ENCODE measurements at regions not wholly inside any gene's neighbourhood (a gene's known extent, or its start where the extent isn't known, plus 50 kb on each side); places are given as distances from the start of the nearest gene placed in this dataset.

GRCh38 chrX:33385546-33385945, 174.2 kb upstream of the DMD start:
- H3K9ac ChIP-seq (ENCODE audit: low read length) = no peak overlapping the region
- no peaks in the 10 kb centered on the region for H3F3A ChIP-seq (ENCODE audit: insufficient read depth, low read length)
- no peaks in the 10 kb centered on the region for H3K4me1 ChIP-seq (ENCODE audit: insufficient read depth, low read length, severe bottlenecking)
- H3K79me2 ChIP-seq (ENCODE audit: insufficient read depth, low read length) = no peaks in the 10 kb centered on the region
- no peaks in the 10 kb centered on the region for H4K20me1 ChIP-seq (ENCODE audit: insufficient read depth, low read length)
- no peaks in the 10 kb centered on the region for H3K9me2 ChIP-seq (ENCODE audit: low read depth, low read length)
- no peak overlapping the region for H3K4me2 ChIP-seq (ENCODE audit: low read length)
- no peak overlapping the region for H3K4me3 ChIP-seq (ENCODE audit: low read depth, low read length, poor library complexity, severe bottlenecking)
- no peak overlapping the region for H3K27ac ChIP-seq (ENCODE audit: low read depth, low read length, poor library complexity, severe bottlenecking)
- no peak overlapping the region for H2AFZ ChIP-seq (ENCODE audit: low read length)
- no peaks in the 10 kb centered on the region for H3K36me3 ChIP-seq (ENCODE audit: insufficient read depth, low read length)
- H3K27me3 ChIP-seq (ENCODE audit: insufficient read depth, low read length) = no peaks in the 10 kb centered on the region
- TF ChIP-seq EZH2 (IDR thresholded peaks at IDR 0.05; ENCODE audit: borderline replicate concordance, low read length) = no peak
- no peak for TF ChIP-seq CTCF (IDR thresholded peaks at IDR 0.05; ENCODE audit: low read length)
- no peaks in the 10 kb centered on the region for H3K9me3 ChIP-seq (ENCODE audit: low read length)

- Histone ChIP-seq H3K79me2 (ENCODE audit: insufficient read depth, low read length) (no peaks in the 10 kb centered on the region), H4K20me1 (ENCODE audit: insufficient read depth, low read length) (no peaks in the 10 kb centered on the region)
Measured at GRCh38 chrX:33379839-33380238, 168.5 kb upstream of the DMD start.

GRCh38 chrX:33357606-33358005, 146.3 kb upstream of the DMD start:
- Histone ChIP-seq H3K9me2 (ENCODE audit: low read depth, low read length) (no peaks in the 10 kb centered on the region), H3F3A (ENCODE audit: insufficient read depth, low read length) (no peaks in the 10 kb centered on the region), H3K79me2 (ENCODE audit: insufficient read depth, low read length) (no peaks in the 10 kb centered on the region), H3K27ac (ENCODE audit: low read depth, low read length, poor library complexity, severe bottlenecking) (no peak overlapping the region), H3K4me2 (ENCODE audit: low read length) (no peak overlapping the region), H3K36me3 (ENCODE audit: insufficient read depth, low read length) (no peaks in the 10 kb centered on the region), H3K9ac (ENCODE audit: low read length) (no peak overlapping the region), H3K9me3 (ENCODE audit: low read length) (no peaks in the 10 kb centered on the region), H4K20me1 (ENCODE audit: insufficient read depth, low read length) (no peaks in the 10 kb centered on the region), H2AFZ (ENCODE audit: low read length) (no peak overlapping the region), H3K4me3 (ENCODE audit: low read depth, low read length, poor library complexity, severe bottlenecking) (no peak overlapping the region), H3K4me1 (ENCODE audit: insufficient read depth, low read length, severe bottlenecking) (no peaks in the 10 kb centered on the region), H3K27me3 (ENCODE audit: insufficient read depth, low read length) (no peaks in the 10 kb centered on the region)
- TF ChIP-seq CTCF (IDR thresholded peaks at IDR 0.05; ENCODE audit: low read length) = no peak
- TF ChIP-seq EZH2 (IDR thresholded peaks at IDR 0.05; ENCODE audit: borderline replicate concordance, low read length) = no peak

More at GRCh38 chrX:33379839-33380238, 168.5 kb upstream of the DMD start:
- TF ChIP-seq EZH2 (IDR thresholded peaks at IDR 0.05; ENCODE audit: borderline replicate concordance, low read length) (no peak), CTCF (IDR thresholded peaks at IDR 0.05; ENCODE audit: low read length) (no peak)
- Histone ChIP-seq H3K9ac (ENCODE audit: low read length) (no peak overlapping the region), H3K9me2 (ENCODE audit: low read depth, low read length) (no peaks in the 10 kb centered on the region), H3K4me2 (ENCODE audit: low read length) (no peak overlapping the region), H3F3A (ENCODE audit: insufficient read depth, low read length) (no peaks in the 10 kb centered on the region), H3K4me1 (ENCODE audit: insufficient read depth, low read length, severe bottlenecking) (no peaks in the 10 kb centered on the region), H2AFZ (ENCODE audit: low read length) (no peak overlapping the region), H3K27ac (ENCODE audit: low read depth, low read length, poor library complexity, severe bottlenecking) (no peak overlapping the region), H3K27me3 (ENCODE audit: insufficient read depth, low read length) (no peaks in the 10 kb centered on the region), H3K9me3 (ENCODE audit: low read length) (no peaks in the 10 kb centered on the region), H3K36me3 (ENCODE audit: insufficient read depth, low read length) (no peaks in the 10 kb centered on the region), H3K4me3 (ENCODE audit: low read depth, low read length, poor library complexity, severe bottlenecking) (no peak overlapping the region)
